ENCODE measurements at regions not wholly inside any gene's neighbourhood (a gene's known extent, or its start where the extent isn't known, plus 50 kb on each side); places are given as distances from the start of the nearest gene placed in this dataset.

DNA sequence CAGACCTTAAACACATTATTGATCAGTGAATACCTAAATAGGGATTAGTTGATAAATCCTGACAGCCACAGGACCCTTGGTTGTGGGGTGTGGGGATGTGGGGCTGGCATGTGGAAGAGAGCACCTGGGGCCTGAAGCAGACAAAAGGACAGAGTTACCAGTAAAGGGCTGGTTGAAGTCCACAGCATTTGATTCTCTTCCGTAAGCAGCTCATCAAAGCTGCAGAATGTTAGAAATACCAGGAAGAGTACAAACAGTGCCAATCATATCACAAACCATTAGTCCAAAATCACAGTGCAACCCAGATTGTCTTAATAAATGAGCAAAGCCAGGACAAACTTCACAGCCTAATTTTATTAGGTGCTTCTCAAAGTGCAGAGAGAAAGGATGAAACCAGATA is 92.5 kb upstream of the KL start:
- no peak overlapping the region for H3K4me3 ChIP-seq (ENCODE audit: control insufficient read depth, low read depth, low read length)
- no peak for TF ChIP-seq CTCF (conservative IDR thresholded peaks at IDR 0.05; ENCODE audit: control insufficient read depth, insufficient read depth, low read depth, low read length)
- no peak for DNase-seq (ENCODE audit: low read depth)

GRCh38 chr13:32924886-32925285 is 91.3 kb upstream of the KL start:
- no peak for DNase-seq (ENCODE audit: low read depth)
- TF ChIP-seq CTCF (conservative IDR thresholded peaks at IDR 0.05; ENCODE audit: control insufficient read depth, insufficient read depth, low read depth, low read length), result no peak
- no peak overlapping the region for H3K4me3 ChIP-seq (ENCODE audit: control insufficient read depth, low read depth, low read length)

DNA sequence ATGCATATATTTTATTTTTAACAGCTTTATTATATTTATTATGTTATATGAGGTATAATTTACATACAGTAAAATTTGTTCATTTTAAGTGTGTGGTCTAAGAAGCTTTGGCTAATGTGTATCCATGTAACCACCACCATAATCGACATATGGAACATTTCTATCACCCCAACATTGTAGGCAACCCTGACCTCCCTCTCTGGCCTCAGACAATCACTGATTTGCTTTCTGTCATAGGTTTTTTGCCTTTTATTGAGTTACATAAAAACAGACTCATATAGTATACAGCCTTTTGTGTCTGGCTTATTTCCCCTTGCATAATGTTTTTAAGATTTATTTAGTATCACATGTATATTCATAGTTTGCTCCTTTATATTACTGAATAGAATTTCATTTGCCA is 90.7 kb upstream of the KL start:
- no peak overlapping the region for H3K4me3 ChIP-seq (ENCODE audit: control insufficient read depth, low read depth, low read length)
- no peak for TF ChIP-seq CTCF (conservative IDR thresholded peaks at IDR 0.05; ENCODE audit: control insufficient read depth, insufficient read depth, low read depth, low read length)
- DNase-seq (ENCODE audit: low read depth), result no peak

DNA sequence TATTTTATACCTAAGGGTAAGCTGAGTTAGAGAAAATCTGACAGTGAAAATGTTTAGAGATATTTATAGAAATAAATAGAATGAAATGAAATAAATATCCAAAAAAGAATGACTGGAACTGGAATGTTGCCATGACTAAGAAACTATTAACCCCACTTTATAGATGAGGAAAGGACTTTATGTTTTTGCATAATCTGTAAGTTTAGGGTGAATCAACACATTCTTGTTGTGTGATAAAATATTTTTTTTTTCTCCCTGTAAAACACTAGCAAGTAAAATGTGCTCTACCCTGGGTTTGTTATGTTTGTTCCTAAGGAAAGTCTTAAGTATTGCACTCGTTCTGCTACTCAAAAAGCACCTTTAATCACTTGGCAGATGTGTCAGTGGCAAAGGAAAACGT is 83.8 kb upstream of the KL start:
- no peak overlapping the region for H3K4me3 ChIP-seq (ENCODE audit: control insufficient read depth, low read depth, low read length)
- TF ChIP-seq CTCF (conservative IDR thresholded peaks at IDR 0.05; ENCODE audit: control insufficient read depth, insufficient read depth, low read depth, low read length), result no peak
- peak; percentile 20 for DNase-seq (ENCODE audit: low read depth)

DNA sequence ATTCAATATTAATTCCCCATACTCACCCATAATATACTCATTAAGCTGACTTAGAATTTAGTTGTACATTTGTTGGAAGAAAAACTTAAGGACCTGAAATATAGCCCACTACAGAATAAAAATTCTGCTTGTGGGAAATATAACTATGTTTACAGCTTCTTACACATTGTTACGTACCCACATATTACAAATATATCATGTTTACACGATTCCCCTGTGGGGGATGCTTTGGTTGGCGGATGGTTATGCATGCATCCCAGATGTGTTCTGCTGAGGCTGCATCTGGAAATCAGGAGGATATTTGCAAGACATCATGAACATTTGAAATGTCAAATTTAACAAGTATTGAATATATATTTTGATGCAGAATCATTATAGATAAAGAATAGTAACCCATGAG is 79.5 kb upstream of the KL start:
- DNase-seq (ENCODE audit: low read depth), result no peak
- no peak for TF ChIP-seq CTCF (conservative IDR thresholded peaks at IDR 0.05; ENCODE audit: control insufficient read depth, insufficient read depth, low read depth, low read length)
- H3K4me3 ChIP-seq (ENCODE audit: control insufficient read depth, low read depth, low read length), result no peak overlapping the region

GRCh38 chr13:32938314-32938713 is 77.9 kb upstream of the KL start:
- no peak for TF ChIP-seq CTCF (conservative IDR thresholded peaks at IDR 0.05; ENCODE audit: control insufficient read depth, insufficient read depth, low read depth, low read length)
- H3K4me3 ChIP-seq (ENCODE audit: control insufficient read depth, low read depth, low read length), result no peak overlapping the region
- DNase-seq (ENCODE audit: low read depth), result peak; percentile 33

DNA sequence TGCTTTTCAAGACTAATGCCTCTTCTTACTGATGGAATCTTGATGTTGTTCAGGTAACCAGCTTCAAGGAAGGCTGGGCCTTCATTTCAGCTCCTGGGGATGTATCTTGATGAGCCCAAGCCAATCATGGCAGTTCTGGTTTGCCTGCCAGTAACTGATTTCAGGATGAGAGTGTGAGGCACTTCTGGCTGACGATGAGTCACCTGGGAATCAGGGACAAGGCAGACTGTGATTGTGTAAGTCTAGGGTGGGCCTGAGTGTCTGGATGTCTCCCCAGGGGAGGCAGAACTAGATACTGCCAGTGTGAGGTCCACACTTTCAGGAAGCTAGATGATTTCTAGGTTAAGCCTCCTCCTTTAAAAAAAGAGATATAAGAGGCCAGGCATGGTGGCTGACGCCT is 77.3 kb upstream of the KL start:
- no peak for TF ChIP-seq CTCF (conservative IDR thresholded peaks at IDR 0.05; ENCODE audit: control insufficient read depth, insufficient read depth, low read depth, low read length)
- H3K4me3 ChIP-seq (ENCODE audit: control insufficient read depth, low read depth, low read length), result no peak overlapping the region
- DNase-seq (ENCODE audit: low read depth), result peak; percentile 86
